ENCODE measurements at regions not wholly inside any gene's neighbourhood (a gene's known extent, or its start where the extent isn't known, plus 50 kb on each side); places are given as distances from the start of the nearest gene placed in this dataset.

GRCh38 chr2:15834381-15835031, 105.8 kb upstream of the MYCN start:
- no peak for TF ChIP-seq ZNF219 (CRISPR knock-in tag; IDR thresholded peaks at IDR 0.05; ENCODE audit: borderline replicate concordance)
- TF ChIP-seq SMAD3 (CRISPR knock-in tag; IDR thresholded peaks at IDR 0.05; ENCODE audit: borderline replicate concordance): no peak
- no peak for TF ChIP-seq JAZF1 (CRISPR knock-in tag; IDR thresholded peaks at IDR 0.05)
- TF ChIP-seq ZBTB21 (CRISPR knock-in tag; IDR thresholded peaks at IDR 0.05; ENCODE audit: borderline replicate concordance): no peak
- no peak for TF ChIP-seq RELA (CRISPR knock-in tag; IDR thresholded peaks at IDR 0.05; ENCODE audit: borderline replicate concordance)
- no peak for TF ChIP-seq ZNF425 (CRISPR knock-in tag; conservative IDR thresholded peaks at IDR 0.05)
- TF ChIP-seq ARID4B (CRISPR knock-in tag; IDR thresholded peaks at IDR 0.05; ENCODE audit: borderline replicate concordance): no peak
- no peak for TF ChIP-seq IRF1 (CRISPR knock-in tag; IDR thresholded peaks at IDR 0.05)
- no peak for TF ChIP-seq ZNF512 (CRISPR knock-in tag; IDR thresholded peaks at IDR 0.05; ENCODE audit: borderline replicate concordance)
- TF ChIP-seq NR3C1 (CRISPR knock-in tag; conservative IDR thresholded peaks at IDR 0.05; ENCODE audit: low read depth): no peak
- no peak for TF ChIP-seq ZNF671 (CRISPR knock-in tag; IDR thresholded peaks at IDR 0.05)
- no peak for TF ChIP-seq ZNF232 (CRISPR knock-in tag; IDR thresholded peaks at IDR 0.05)
- TF ChIP-seq TCF7 (CRISPR knock-in tag; IDR thresholded peaks at IDR 0.05; ENCODE audit: low read depth): no peak
- TF ChIP-seq AFF4 (CRISPR knock-in tag; IDR thresholded peaks at IDR 0.05; ENCODE audit: borderline replicate concordance): no peak
- TF ChIP-seq NR2C2 (CRISPR knock-in tag; IDR thresholded peaks at IDR 0.05): no peak
- no peak for TF ChIP-seq EMX1 (CRISPR knock-in tag; IDR thresholded peaks at IDR 0.05)
- no peak for TF ChIP-seq ESRRA (CRISPR knock-in tag; IDR thresholded peaks at IDR 0.05; ENCODE audit: borderline replicate concordance)
- TF ChIP-seq PRDM15 (CRISPR knock-in tag; IDR thresholded peaks at IDR 0.05): no peak
- no peak for TF ChIP-seq ETV6 (CRISPR knock-in tag; IDR thresholded peaks at IDR 0.05)
- H3K4me3 Mint-ChIP-seq: no peak overlapping the region
- CTCF ChIA-PET: interaction anchor here (1.2 kb wide), 1 partner anchor 8 kb away, joined by 3 read pairs; no protein-coding TSS in a partner anchor
- no peaks in the 10 kb centered on the region; the same call in 1 of the 2 replicates for H3K27me3 Mint-ChIP-seq (ENCODE audit: low read depth)
- no peak for ATAC-seq
- H3K36me3 Mint-ChIP-seq: no peaks in the 10 kb centered on the region
- H3K27ac Mint-ChIP-seq: no peak overlapping the region
- DNase-seq (ENCODE audit: low spot score): no peak
- POLR2A ChIA-PET: no interaction called here
- no peaks in the 10 kb centered on the region for H3K4me1 Mint-ChIP-seq
- H3K9me3 Mint-ChIP-seq: peaks cover 6% of the 10 kb centered on the region
